ENCODE measurements at regions not wholly inside any gene's neighbourhood (a gene's known extent, or its start where the extent isn't known, plus 50 kb on each side); places are given as distances from the start of the nearest gene placed in this dataset.

DNA sequence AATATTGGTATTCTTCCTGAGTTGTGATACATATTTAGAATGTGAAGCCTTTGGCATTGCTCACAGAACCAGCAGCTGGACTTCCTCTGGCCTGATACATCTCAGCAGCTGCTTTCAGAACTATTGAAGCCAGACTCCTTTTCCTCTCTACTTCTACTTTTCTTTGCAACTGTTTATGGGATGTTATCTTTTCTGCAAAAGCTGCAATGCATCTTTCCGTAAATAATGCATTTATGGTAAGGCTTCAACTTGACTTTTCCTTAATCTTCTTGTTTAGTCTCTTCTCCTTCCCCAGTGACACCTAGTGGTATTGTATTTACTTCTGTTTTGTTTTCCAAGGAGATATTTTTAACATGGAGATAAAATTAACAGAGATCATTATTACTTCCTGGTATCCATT, 1548.7 kb downstream of the PCDH7 start:
- no peaks in the 10 kb centered on the region for H3K79me2 ChIP-seq (ENCODE audit: insufficient read depth, low read length)
- H4K20me1 ChIP-seq (ENCODE audit: insufficient read depth, low read length): no peaks in the 10 kb centered on the region
- H3K4me1 Mint-ChIP-seq: no peaks in the 10 kb centered on the region
- H3K4me3 Mint-ChIP-seq: no peak overlapping the region
- H3K9me3 Mint-ChIP-seq: peaks cover 0 to 5% (median 0%) of the 10 kb centered on the region in 7 donors
- DNase-seq: no peak
- no peak overlapping the region for H3K27ac Mint-ChIP-seq
- TF ChIP-seq, protein P1, sequence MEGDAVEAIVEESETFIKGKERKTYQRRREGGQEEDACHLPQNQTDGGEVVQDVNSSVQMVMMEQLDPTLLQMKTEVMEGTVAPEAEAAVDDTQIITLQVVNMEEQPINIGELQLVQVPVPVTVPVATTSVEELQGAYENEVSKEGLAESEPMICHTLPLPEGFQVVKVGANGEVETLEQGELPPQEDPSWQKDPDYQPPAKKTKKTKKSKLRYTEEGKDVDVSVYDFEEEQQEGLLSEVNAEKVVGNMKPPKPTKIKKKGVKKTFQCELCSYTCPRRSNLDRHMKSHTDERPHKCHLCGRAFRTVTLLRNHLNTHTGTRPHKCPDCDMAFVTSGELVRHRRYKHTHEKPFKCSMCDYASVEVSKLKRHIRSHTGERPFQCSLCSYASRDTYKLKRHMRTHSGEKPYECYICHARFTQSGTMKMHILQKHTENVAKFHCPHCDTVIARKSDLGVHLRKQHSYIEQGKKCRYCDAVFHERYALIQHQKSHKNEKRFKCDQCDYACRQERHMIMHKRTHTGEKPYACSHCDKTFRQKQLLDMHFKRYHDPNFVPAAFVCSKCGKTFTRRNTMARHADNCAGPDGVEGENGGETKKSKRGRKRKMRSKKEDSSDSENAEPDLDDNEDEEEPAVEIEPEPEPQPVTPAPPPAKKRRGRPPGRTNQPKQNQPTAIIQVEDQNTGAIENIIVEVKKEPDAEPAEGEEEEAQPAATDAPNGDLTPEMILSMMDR (IDR thresholded peaks at IDR 0.05): no peak
- H3K27me3 Mint-ChIP-seq (ENCODE audit: low read depth in 3 of 3): no peaks in the 10 kb centered on the region
- H3K9ac ChIP-seq (ENCODE audit: insufficient read depth, low read length, poor library complexity, severe bottlenecking): no peak overlapping the region
- H3K4me1 ChIP-seq (ENCODE audit: control insufficient read depth in 1 of 2, insufficient read depth in 2 of 2, low read length in 2 of 2): no peaks in the 10 kb centered on the region
- H2AFZ ChIP-seq (ENCODE audit: insufficient read depth, low read depth, low read length, poor library complexity, severe bottlenecking): no peak overlapping the region
- no peak overlapping the region for H3K4me3 ChIP-seq (replicated peaks in 1 of 3; ENCODE audit: low read depth in 2 of 3, low read length in 3 of 3)
- peaks cover 0 to 3% of the 10 kb centered on the region in 2 donors for H3K9me3 ChIP-seq (replicated peaks in 1 of 2; ENCODE audit: control insufficient read depth in 1 of 2, insufficient read depth in 1 of 2, low read length in 2 of 2)
- no CpG with 5 or more reads among the region's 1 CpG for WGBS (ENCODE audit: insufficient coverage)
- H3K36me3 ChIP-seq (replicated peaks in 1 of 2; ENCODE audit: control insufficient read depth in 1 of 2, insufficient read depth in 2 of 2, low read length in 2 of 2): no peaks in the 10 kb centered on the region
- H3K27ac ChIP-seq (ENCODE audit: low read depth in 1 of 2, low read length in 2 of 2): no peak overlapping the region
- no peaks in the 10 kb centered on the region for H3K27me3 ChIP-seq (ENCODE audit: control insufficient read depth in 2 of 2, insufficient read depth in 2 of 2, low read length in 2 of 2)
- no peaks in the 10 kb centered on the region for H3K36me3 Mint-ChIP-seq
- intact Hi-C loops (cut with micrococcal nuclease): no loop called here
- H3K4me2 ChIP-seq (replicated peaks; ENCODE audit: extremely low read depth, low read length, poor library complexity, severe bottlenecking): no peak overlapping the region

DNA sequence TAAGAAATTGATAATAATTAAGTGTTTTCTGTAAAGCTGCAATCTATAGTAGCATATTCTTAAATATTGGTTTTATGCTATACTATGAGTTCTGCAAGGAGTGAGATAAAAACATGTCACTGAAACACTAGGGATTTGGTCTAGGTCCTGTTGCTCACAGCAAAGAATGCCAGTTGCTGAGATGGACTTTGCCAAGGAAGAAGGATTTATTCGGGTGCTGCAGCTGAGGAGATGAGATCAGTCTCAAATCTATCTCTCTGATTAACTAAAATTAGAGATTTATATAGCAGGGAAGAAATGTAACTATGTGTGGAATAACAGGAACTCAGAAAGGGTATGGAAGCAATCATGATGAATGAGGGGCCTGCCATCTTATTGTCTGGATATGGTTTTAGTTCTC, 1569.9 kb downstream of the PCDH7 start:
- intact Hi-C loops (cut with micrococcal nuclease): no loop called here
- no peak overlapping the region for H3K9ac ChIP-seq (ENCODE audit: insufficient read depth, low read length, poor library complexity, severe bottlenecking)
- Mint-ChIP-seq H3K36me3 (no peaks in the 10 kb centered on the region), H3K27ac (no peak overlapping the region), H3K9me3 (peaks cover 0 to 10% (median 3%) of the 10 kb centered on the region in 7 donors), H3K4me1 (no peaks in the 10 kb centered on the region), H3K4me3 (no peak overlapping the region), H3K27me3 (ENCODE audit: low read depth in 3 of 3) (peaks cover 0 to 2% (median 0%) of the 10 kb centered on the region in 3 donors)
- H3K4me3 ChIP-seq (replicated peaks in 1 of 3; ENCODE audit: low read depth in 2 of 3, low read length in 3 of 3): no peak overlapping the region
- H4K20me1 ChIP-seq (ENCODE audit: insufficient read depth, low read length): no peaks in the 10 kb centered on the region
- no peaks in the 10 kb centered on the region for H3K27me3 ChIP-seq (ENCODE audit: control insufficient read depth in 2 of 2, insufficient read depth in 2 of 2, low read length in 2 of 2)
- H3K79me2 ChIP-seq (ENCODE audit: insufficient read depth, low read length): no peaks in the 10 kb centered on the region
- DNase-seq: no peak
- no peak overlapping the region for H3K27ac ChIP-seq (ENCODE audit: low read depth in 1 of 2, low read length in 2 of 2)
- TF ChIP-seq, protein P1 (IDR thresholded peaks at IDR 0.05): no peak
- H3K36me3 ChIP-seq (replicated peaks in 1 of 2; ENCODE audit: control insufficient read depth in 1 of 2, insufficient read depth in 2 of 2, low read length in 2 of 2): no peaks in the 10 kb centered on the region
- H3K9me3 ChIP-seq (replicated peaks in 1 of 2; ENCODE audit: control insufficient read depth in 1 of 2, insufficient read depth in 1 of 2, low read length in 2 of 2): peaks cover 0 to 4% of the 10 kb centered on the region in 2 donors
- no peak overlapping the region for H2AFZ ChIP-seq (ENCODE audit: insufficient read depth, low read depth, low read length, poor library complexity, severe bottlenecking)
- no CpG with 5 or more reads among the region's 1 CpG for WGBS (ENCODE audit: insufficient coverage)
- H3K4me2 ChIP-seq (replicated peaks; ENCODE audit: extremely low read depth, low read length, poor library complexity, severe bottlenecking): no peak overlapping the region
- H3K4me1 ChIP-seq (ENCODE audit: control insufficient read depth in 1 of 2, insufficient read depth in 2 of 2, low read length in 2 of 2): no peaks in the 10 kb centered on the region
